Tibial nerve (tissue), 4 donors: ENCODE measurements at regions not wholly inside any gene's neighbourhood (a gene's known extent, or its start where the extent isn't known, plus 50 kb on each side); places are given as distances from the start of the nearest gene placed in this dataset.
"Not testable (repeated sequence)": the region's sequence is repeated elsewhere in the genome, so short reads cannot be mapped to it uniquely, and the experiment has no call there.

Experiments
- DNase-seq, 2 donors: peaks; one replicate each; pipeline ENCODE4 v3.0.0-alpha.2; 2019; ENCODE audit warnings: low spot score in 2 of 2
- H3K27ac ChIP-seq, 4 donors: fragments of 200-600 bp; sonication (generic) in 3 of 4; one replicate each; pipeline ENCODE4 v1.5.1; 2017 to 2019; ENCODE audit warnings: mild to moderate bottlenecking in 1 of 4
- H3K27me3 ChIP-seq, 2 donors: fragments of 200-600 bp; sonication (generic) in 1 of 2; one replicate each; pipeline versions ENCODE4 v1.5.1 to v1.6.0; 2017 to 2019
- H3K36me3 ChIP-seq, 3 donors: fragments of 200-600 bp; sonication (generic); one replicate each; pipeline ENCODE4 v1.5.1; 2018 to 2019
- H3K4me1 ChIP-seq, 4 donors: fragments of 200-600 bp; sonication (generic) in 3 of 4; one replicate each; pipeline ENCODE4 v1.5.1; 2017 to 2019
- H3K4me3 ChIP-seq, 4 donors: fragments of 200-600 bp; sonication (generic) in 3 of 4; one replicate each; pipeline ENCODE4 v1.5.1; 2017 to 2019; ENCODE audit warnings: mild to moderate bottlenecking in 1 of 4, moderate library complexity in 1 of 4
- H3K9me3 ChIP-seq, 4 donors: fragments of 200-600 bp; sonication (generic) in 3 of 4; one replicate each; pipeline ENCODE4 v1.5.1; 2017 to 2019
- EP300 ChIP-seq, 2 donors: sonication (generic); formaldehyde crosslinking; IDR thresholded peaks; one replicate each; pipeline ENCODE4 v1.6.1; 2017; ENCODE audit warnings: antibody characterized with exemption in 2 of 2, mild to moderate bottlenecking in 1 of 2
- POLR2A ChIP-seq, 2 donors: fragments of 450-650 bp; IDR thresholded peaks; one replicate each; pipeline ENCODE4 v1.6.1; 2017; ENCODE audit warnings: antibody characterized with exemption in 2 of 2, mild to moderate bottlenecking in 2 of 2, moderate library complexity in 2 of 2
- WGBS, 2 donors: methylation state at CpG; one replicate each; pipeline ENCODE4 v1.1.5; 2018; 5-methylcytosine and 5-hydroxymethylcytosine counted together
- TF ChIP-seq, protein P1 (sequence below), 5 experiments: fragments of 200-600 bp in 3 of 5; fragments of 450-650 bp in 2 of 5; sonication (generic) in 3 of 5; IDR thresholded peaks; one replicate each; pipeline ENCODE4 v1.5.1; 2016 to 2019; ENCODE audit warnings: antibody characterized with exemption in 5 of 5, mild to moderate bottlenecking in 3 of 5, moderate library complexity in 2 of 5

DNA sequence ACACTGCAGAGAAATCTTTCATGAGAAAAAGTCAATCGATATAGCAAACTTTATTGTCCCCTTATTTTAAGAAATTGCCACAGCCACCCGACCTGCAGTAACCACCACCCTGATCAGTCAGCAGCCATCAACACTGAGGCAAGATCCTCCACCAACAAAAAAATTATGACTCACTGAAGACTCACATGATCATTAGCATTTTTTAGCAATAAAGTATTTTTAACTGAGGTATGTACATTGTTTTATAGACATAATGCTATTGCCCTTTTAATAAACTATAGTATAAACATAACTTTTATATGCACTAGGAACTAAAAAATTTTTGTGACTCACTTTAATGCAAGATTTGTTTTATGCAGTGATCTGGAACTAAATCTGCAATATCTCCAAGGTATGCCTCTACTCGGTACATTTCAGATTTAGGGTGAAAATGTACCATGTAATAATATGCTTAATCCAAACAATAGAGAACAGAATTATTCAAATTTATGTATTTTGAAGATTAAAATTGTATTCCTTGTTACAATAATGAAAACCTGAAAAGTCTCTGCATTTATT lies 79.2 kb upstream of the CEP126 start:
- Histone ChIP-seq H3K27ac (no peak overlapping the region), H3K4me1 (no peaks in the 10 kb centered on the region), H3K4me3 (no peak overlapping the region), H3K27me3 (no peaks in the 10 kb centered on the region), H3K9me3 (no peaks in the 10 kb centered on the region), H3K36me3 (no peaks in the 10 kb centered on the region)
- DNase-seq = no peak
- TF ChIP-seq, protein P1, sequence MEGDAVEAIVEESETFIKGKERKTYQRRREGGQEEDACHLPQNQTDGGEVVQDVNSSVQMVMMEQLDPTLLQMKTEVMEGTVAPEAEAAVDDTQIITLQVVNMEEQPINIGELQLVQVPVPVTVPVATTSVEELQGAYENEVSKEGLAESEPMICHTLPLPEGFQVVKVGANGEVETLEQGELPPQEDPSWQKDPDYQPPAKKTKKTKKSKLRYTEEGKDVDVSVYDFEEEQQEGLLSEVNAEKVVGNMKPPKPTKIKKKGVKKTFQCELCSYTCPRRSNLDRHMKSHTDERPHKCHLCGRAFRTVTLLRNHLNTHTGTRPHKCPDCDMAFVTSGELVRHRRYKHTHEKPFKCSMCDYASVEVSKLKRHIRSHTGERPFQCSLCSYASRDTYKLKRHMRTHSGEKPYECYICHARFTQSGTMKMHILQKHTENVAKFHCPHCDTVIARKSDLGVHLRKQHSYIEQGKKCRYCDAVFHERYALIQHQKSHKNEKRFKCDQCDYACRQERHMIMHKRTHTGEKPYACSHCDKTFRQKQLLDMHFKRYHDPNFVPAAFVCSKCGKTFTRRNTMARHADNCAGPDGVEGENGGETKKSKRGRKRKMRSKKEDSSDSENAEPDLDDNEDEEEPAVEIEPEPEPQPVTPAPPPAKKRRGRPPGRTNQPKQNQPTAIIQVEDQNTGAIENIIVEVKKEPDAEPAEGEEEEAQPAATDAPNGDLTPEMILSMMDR (IDR thresholded peaks at IDR 0.05) = no peak
- TF ChIP-seq EP300 (IDR thresholded peaks at IDR 0.05) (no peak), POLR2A (IDR thresholded peaks at IDR 0.05) (no peak)
- 80 to 91% methylated on average over 3 of the region's 3 CpGs for WGBS, 2 donors

DNA sequence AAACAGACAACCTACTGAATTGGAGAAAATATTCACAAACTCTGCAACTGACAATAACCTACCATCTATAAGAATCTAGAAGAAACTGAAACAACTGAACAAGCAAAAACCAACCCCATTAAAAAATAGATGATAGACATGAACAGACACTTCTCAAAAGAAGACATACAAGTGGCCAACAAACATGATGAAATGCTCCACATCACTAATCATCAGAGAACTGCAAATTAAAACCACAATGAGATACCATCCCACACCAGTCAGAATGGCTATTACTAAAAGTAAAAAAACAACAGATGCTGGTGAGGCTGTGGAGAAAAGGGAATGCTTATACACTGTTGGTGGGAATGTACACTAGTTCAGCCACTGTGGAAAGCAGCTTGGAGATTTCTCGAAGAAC lies 84.3 kb upstream of the CEP126 start:
- H3K27me3 ChIP-seq, H3K4me1 ChIP-seq, DNase-seq, H3K4me3 ChIP-seq, H3K9me3 ChIP-seq, H3K36me3 ChIP-seq, H3K27ac ChIP-seq: not testable (repeated sequence)
- WGBS, 2 donors = 74 to 77% methylated on average over 1 of the region's 1 CpG

DNA sequence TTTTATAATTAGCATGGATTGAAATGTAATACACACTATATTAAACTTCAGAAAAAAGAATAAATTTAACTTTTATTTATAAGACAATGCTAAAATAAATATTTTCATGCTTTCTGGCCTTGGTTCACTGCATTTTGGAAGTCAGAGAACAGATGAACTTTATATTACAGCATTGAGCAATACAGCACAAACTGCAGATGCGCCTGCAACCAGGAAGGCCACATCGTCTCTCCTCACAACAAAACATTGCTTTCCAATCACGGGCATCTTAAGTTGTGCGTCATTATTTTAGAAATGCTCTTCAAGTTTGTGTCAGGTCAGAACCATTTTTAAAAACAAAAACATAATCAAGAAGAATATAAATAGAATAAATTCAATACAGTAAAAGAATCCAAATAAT lies 89.3 kb upstream of the CEP126 start:
- Histone ChIP-seq H3K4me3 (no peak overlapping the region), H3K27ac (no peak overlapping the region), H3K4me1 (no peaks in the 10 kb centered on the region), H3K36me3 (no peaks in the 10 kb centered on the region), H3K9me3 (no peaks in the 10 kb centered on the region), H3K27me3 (no peaks in the 10 kb centered on the region)
- WGBS, 2 donors = 73 to 74% methylated on average over 4 of the region's 4 CpGs
- TF ChIP-seq POLR2A (IDR thresholded peaks at IDR 0.05) = no peak
- TF ChIP-seq, protein P1 (IDR thresholded peaks at IDR 0.05) = no peak
- DNase-seq = no peak

DNA sequence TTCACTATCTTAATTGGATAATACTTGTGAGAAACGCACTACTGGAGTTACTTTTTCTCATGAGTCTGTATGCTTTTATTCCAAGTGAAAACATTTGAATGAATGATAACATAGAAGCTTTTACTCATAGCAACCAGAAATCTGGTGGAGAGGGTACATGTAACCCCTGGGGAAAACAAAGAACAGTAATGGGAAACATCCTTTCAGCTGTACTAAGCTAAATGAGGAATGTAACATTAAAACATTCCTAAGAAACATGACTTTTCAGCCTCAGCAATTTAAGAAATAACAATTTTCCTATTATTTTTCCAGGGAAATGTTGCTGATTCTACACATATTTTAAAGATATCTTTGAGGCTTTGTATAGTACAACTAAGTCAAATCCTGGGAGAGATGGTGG lies 97.2 kb upstream of the CEP126 start:
- Histone ChIP-seq H3K4me1 (peaks cover 0 to 3% (median 0%) of the 10 kb centered on the region in 4 donors), H3K4me3 (no peak overlapping the region), H3K27me3 (no peaks in the 10 kb centered on the region), H3K27ac (no peak overlapping the region), H3K9me3 (no peaks in the 10 kb centered on the region), H3K36me3 (no peaks in the 10 kb centered on the region)
- WGBS, 2 donors = 14 to 37% methylated on average over 1 of the region's 1 CpG
- DNase-seq = no peak
- no peak for TF ChIP-seq POLR2A (IDR thresholded peaks at IDR 0.05)
- no peak for TF ChIP-seq EP300 (IDR thresholded peaks at IDR 0.05)
- TF ChIP-seq, protein P1 (IDR thresholded peaks at IDR 0.05) = no peak

DNA sequence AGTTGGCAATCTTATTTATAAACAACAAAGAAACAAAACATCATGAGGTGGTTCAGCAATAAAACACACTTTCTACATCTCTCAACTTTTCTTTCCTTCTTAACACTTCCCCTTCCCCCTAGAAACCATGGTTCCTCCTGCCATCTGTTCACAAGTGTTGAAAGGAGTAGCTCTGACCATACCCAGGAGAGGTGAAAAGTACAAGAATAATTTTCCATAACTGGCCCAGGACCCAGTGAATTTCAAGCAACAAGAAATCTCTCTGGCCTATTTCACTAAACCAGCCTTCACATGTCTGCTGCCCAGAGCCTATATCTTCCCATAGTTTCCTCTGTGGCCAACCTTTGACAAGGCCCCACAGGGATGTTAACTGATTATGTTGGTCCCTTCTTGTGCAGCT lies 98.2 kb upstream of the CEP126 start:
- DNase-seq = no peak
- Histone ChIP-seq H3K4me1 (peaks cover 0 to 3% (median 0%) of the 10 kb centered on the region in 4 donors), H3K36me3 (no peaks in the 10 kb centered on the region), H3K9me3 (no peaks in the 10 kb centered on the region), H3K4me3 (no peak overlapping the region), H3K27ac (no peak overlapping the region), H3K27me3 (no peaks in the 10 kb centered on the region)
- TF ChIP-seq, protein P1 (IDR thresholded peaks at IDR 0.05) = no peak
- TF ChIP-seq EP300 (IDR thresholded peaks at IDR 0.05) = no peak
- TF ChIP-seq POLR2A (IDR thresholded peaks at IDR 0.05) = no peak

DNA sequence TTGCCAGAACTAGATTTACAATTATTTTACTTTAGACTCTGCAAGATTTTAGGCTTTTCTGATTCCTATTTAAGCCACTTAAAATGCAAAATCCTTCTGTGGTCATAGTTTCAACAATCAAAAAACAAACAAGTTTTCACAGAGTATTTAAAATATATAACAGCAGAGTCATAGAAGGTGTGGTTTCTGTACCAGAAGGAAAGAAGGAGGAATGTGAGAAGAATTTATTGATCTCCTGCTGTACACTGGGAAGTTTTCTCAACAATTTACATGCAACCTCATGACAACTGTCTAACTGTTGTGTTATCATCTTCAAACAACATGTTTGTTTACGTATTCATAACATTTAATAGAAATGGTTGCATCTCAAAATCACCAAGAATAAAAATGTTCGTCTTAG lies 102.3 kb upstream of the CEP126 start:
- 88 to 89% methylated on average over 2 of the region's 2 CpGs for WGBS, 2 donors
- no peaks in the 10 kb centered on the region for H3K27me3 ChIP-seq
- H3K36me3 ChIP-seq = no peaks in the 10 kb centered on the region
- no peak for DNase-seq
- TF ChIP-seq, protein P1 (IDR thresholded peaks at IDR 0.05) = no peak
- no peak for TF ChIP-seq EP300 (IDR thresholded peaks at IDR 0.05)
- no peak for TF ChIP-seq POLR2A (IDR thresholded peaks at IDR 0.05)
- peaks cover 0 to 3% (median 0%) of the 10 kb centered on the region in 4 donors for H3K4me1 ChIP-seq
- H3K27ac ChIP-seq = no peak overlapping the region
- no peak overlapping the region for H3K4me3 ChIP-seq
- no peaks in the 10 kb centered on the region for H3K9me3 ChIP-seq
